WTC11 (cell line): ENCODE measurements at regions not wholly inside any gene's neighbourhood (a gene's known extent, or its start where the extent isn't known, plus 50 kb on each side); places are given as distances from the start of the nearest gene placed in this dataset.

ENCODE experiments used
- ATAC-seq: fragments of 200-7000 bp; cut with Tn5 transposase; 2 replicates; pipeline ENCODE4 v1.10.0; 2021; ENCODE audit warnings: mild to moderate bottlenecking, moderate library complexity
- CTCF ChIA-PET: fragments of 300-600 bp; sonication (Branson Sonifier 250); formaldehyde crosslinking; loops from one replicate; lab custom pipeline; 2021; ENCODE audit warnings: antibody characterized with exemption; lab: Charles Lee
- POLR2A ChIA-PET: fragments of 350-600 bp; sonication (Branson Sonifier 250); formaldehyde crosslinking; loops from one replicate; lab custom pipeline; 2021; ENCODE audit warnings: antibody characterized with exemption; lab: Charles Lee
- DNase-seq: peaks from one replicate; pipeline ENCODE4 v3.0.0; 2021; ENCODE audit warnings: low spot score
- H3K27ac Mint-ChIP-seq: 2 replicates; pipeline ENCODE4 v1.8.0; 2021; ENCODE audit warnings: mixed read lengths
- H3K27me3 Mint-ChIP-seq: 2 replicates; pipeline ENCODE4 v1.8.0; 2021; ENCODE audit warnings: low read depth, mild to moderate bottlenecking, moderate library complexity, mixed read lengths
- H3K36me3 Mint-ChIP-seq: 2 replicates; pipeline ENCODE4 v1.8.0; 2021; ENCODE audit warnings: mixed read lengths
- H3K4me1 Mint-ChIP-seq: 2 replicates; pipeline ENCODE4 v1.8.0; 2022; ENCODE audit warnings: mixed read lengths
- H3K4me3 Mint-ChIP-seq: 2 replicates; pipeline ENCODE4 v1.8.0; 2021; ENCODE audit warnings: mild to moderate bottlenecking, moderate library complexity, mixed read lengths
- H3K9me3 Mint-ChIP-seq: 2 replicates; pipeline ENCODE4 v1.8.0; 2021; ENCODE audit warnings: mixed read lengths
- FOXJ3 ChIP-seq: sonication (generic); formaldehyde crosslinking; IDR thresholded peaks from 2 replicates; pipeline ENCODE4 v1.9.0; 2021; ENCODE audit warnings: missing genetic modification reagents, mild to moderate bottlenecking, borderline replicate concordance
- NR1H2 ChIP-seq: sonication (generic); formaldehyde crosslinking; IDR thresholded peaks from 2 replicates; pipeline ENCODE4 v1.9.0; 2021; ENCODE audit warnings: mild to moderate bottlenecking, moderate library complexity, missing genetic modification reagents
- NR2C2 ChIP-seq: sonication (generic); formaldehyde crosslinking; IDR thresholded peaks from 2 replicates; pipeline ENCODE4 v1.8.0; 2022; ENCODE audit warnings: mild to moderate bottlenecking, missing genetic modification reagents
- OVOL2 ChIP-seq: fragments of 250-450 bp; sonication (Bioruptor Pico); IDR thresholded peaks from 2 replicates; pipeline ENCODE4 v1.9.0; 2021; ENCODE audit warnings: mild to moderate bottlenecking, borderline replicate concordance
- TCF7 ChIP-seq: sonication (generic); formaldehyde crosslinking; IDR thresholded peaks from 2 replicates; pipeline ENCODE4 v1.8.0; 2022; ENCODE audit warnings: mild to moderate bottlenecking, low read depth, missing genetic modification reagents, moderate library complexity
- ZNF232 ChIP-seq: sonication (generic); formaldehyde crosslinking; IDR thresholded peaks from 2 replicates; pipeline ENCODE4 v1.8.0; 2022; ENCODE audit warnings: mild to moderate bottlenecking, missing genetic modification reagents
- TF ChIP-seq, protein P1 (sequence below): sonication (generic); formaldehyde crosslinking; conservative IDR thresholded peaks from 2 replicates; pipeline ENCODE4 v1.8.1; 2022; ENCODE audit warnings: mild to moderate bottlenecking, missing genetic modification reagents
- TF ChIP-seq, protein P2 (sequence below): fragments of 250-450 bp; sonication (Bioruptor Pico); IDR thresholded peaks from 2 replicates; pipeline ENCODE4 v1.9.0; 2021; ENCODE audit warnings: mild to moderate bottlenecking, borderline replicate concordance
- TF ChIP-seq, protein P3 (sequence below): fragments of 250-450 bp; sonication (Bioruptor Pico); IDR thresholded peaks from 2 replicates; pipeline ENCODE4 v1.9.0; 2021; ENCODE audit warnings: mild to moderate bottlenecking
- TF ChIP-seq, protein P4 (sequence below): fragments of 200-600 bp; IDR thresholded peaks from 2 replicates; pipeline ENCODE4 v1.8.0; 2022; ENCODE audit warnings: antibody characterized with exemption
- TF ChIP-seq, protein P5 (sequence below): sonication (generic); formaldehyde crosslinking; IDR thresholded peaks from 2 replicates; pipeline ENCODE4 v1.8.1; 2023; ENCODE audit warnings: mild to moderate bottlenecking, missing genetic modification reagents
- TF ChIP-seq, protein P6 (sequence below): sonication (generic); formaldehyde crosslinking; IDR thresholded peaks from 2 replicates; pipeline ENCODE4 v1.8.1; 2023; ENCODE audit warnings: mild to moderate bottlenecking, moderate library complexity, missing genetic modification reagents
- TF ChIP-seq, protein P7 (sequence below): sonication (generic); formaldehyde crosslinking; IDR thresholded peaks from 2 replicates; pipeline ENCODE4 v1.8.1; 2022; ENCODE audit warnings: low read depth, missing genetic modification reagents, borderline replicate concordance

DNA sequence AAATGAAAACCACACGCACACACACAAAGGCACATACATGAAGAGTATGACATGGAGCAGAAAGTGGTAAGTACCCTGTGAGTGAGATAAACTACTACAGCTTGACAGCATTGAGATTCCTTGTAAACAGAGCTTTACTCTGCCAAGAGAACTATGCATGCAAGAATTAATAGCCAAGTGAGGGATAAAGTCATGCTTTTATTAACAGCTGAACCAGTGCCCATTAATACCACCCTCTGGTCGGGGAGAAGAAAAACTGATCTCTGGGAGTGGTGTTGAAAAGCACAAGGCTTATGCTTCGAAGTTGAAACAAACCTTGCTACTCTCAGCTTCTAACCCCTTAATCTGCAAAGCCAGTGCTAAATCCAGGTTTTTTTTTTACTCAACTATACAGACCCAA is 95.9 kb upstream of the C1QTNF7 start:
- ChIA-PET CTCF (no interaction called here), POLR2A (no interaction called here)
- H3K27ac Mint-ChIP-seq: no peak overlapping the region
- no peak overlapping the region for H3K4me3 Mint-ChIP-seq
- H3K36me3 Mint-ChIP-seq: no peaks in the 10 kb centered on the region
- H3K4me1 Mint-ChIP-seq: peaks cover 8% of the 10 kb centered on the region
- no peak for ATAC-seq
- no peak for TF ChIP-seq FOXJ3 (CRISPR knock-in tag)
- TF ChIP-seq, protein P1, sequence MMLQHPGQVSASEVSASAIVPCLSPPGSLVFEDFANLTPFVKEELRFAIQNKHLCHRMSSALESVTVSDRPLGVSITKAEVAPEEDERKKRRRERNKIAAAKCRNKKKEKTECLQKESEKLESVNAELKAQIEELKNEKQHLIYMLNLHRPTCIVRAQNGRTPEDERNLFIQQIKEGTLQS: no peak
- TF ChIP-seq, protein P2, sequence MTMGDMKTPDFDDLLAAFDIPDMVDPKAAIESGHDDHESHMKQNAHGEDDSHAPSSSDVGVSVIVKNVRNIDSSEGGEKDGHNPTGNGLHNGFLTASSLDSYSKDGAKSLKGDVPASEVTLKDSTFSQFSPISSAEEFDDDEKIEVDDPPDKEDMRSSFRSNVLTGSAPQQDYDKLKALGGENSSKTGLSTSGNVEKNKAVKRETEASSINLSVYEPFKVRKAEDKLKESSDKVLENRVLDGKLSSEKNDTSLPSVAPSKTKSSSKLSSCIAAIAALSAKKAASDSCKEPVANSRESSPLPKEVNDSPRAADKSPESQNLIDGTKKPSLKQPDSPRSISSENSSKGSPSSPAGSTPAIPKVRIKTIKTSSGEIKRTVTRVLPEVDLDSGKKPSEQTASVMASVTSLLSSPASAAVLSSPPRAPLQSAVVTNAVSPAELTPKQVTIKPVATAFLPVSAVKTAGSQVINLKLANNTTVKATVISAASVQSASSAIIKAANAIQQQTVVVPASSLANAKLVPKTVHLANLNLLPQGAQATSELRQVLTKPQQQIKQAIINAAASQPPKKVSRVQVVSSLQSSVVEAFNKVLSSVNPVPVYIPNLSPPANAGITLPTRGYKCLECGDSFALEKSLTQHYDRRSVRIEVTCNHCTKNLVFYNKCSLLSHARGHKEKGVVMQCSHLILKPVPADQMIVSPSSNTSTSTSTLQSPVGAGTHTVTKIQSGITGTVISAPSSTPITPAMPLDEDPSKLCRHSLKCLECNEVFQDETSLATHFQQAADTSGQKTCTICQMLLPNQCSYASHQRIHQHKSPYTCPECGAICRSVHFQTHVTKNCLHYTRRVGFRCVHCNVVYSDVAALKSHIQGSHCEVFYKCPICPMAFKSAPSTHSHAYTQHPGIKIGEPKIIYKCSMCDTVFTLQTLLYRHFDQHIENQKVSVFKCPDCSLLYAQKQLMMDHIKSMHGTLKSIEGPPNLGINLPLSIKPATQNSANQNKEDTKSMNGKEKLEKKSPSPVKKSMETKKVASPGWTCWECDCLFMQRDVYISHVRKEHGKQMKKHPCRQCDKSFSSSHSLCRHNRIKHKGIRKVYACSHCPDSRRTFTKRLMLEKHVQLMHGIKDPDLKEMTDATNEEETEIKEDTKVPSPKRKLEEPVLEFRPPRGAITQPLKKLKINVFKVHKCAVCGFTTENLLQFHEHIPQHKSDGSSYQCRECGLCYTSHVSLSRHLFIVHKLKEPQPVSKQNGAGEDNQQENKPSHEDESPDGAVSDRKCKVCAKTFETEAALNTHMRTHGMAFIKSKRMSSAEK (CRISPR knock-in tag): no peak
- no peak for TF ChIP-seq ZNF232
- no peak for DNase-seq
- H3K9me3 Mint-ChIP-seq: peaks cover 4% of the 10 kb centered on the region; the same call in 1 of the 2 replicates
- no peaks in the 10 kb centered on the region for H3K27me3 Mint-ChIP-seq

DNA sequence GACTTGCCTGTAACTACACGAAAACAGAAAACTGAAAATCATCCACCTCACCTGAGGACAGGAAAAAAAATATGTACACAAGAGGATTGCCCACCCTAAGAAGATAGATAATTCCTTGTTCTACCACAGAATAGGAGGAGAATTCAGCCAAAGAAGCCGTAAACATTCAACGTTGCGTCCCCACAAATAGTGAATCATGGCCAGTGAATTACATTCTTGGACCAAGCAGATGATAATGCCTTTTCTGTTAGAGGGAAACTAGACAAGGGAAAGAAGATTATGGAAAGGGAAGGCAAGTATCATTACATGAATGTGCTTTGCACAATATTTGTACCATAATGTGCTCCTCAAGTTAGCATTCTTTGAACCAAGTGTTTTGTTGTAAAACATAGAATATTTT is 95.5 kb upstream of the C1QTNF7 start:
- no peak for TF ChIP-seq NR2C2 (CRISPR knock-in tag)

DNA sequence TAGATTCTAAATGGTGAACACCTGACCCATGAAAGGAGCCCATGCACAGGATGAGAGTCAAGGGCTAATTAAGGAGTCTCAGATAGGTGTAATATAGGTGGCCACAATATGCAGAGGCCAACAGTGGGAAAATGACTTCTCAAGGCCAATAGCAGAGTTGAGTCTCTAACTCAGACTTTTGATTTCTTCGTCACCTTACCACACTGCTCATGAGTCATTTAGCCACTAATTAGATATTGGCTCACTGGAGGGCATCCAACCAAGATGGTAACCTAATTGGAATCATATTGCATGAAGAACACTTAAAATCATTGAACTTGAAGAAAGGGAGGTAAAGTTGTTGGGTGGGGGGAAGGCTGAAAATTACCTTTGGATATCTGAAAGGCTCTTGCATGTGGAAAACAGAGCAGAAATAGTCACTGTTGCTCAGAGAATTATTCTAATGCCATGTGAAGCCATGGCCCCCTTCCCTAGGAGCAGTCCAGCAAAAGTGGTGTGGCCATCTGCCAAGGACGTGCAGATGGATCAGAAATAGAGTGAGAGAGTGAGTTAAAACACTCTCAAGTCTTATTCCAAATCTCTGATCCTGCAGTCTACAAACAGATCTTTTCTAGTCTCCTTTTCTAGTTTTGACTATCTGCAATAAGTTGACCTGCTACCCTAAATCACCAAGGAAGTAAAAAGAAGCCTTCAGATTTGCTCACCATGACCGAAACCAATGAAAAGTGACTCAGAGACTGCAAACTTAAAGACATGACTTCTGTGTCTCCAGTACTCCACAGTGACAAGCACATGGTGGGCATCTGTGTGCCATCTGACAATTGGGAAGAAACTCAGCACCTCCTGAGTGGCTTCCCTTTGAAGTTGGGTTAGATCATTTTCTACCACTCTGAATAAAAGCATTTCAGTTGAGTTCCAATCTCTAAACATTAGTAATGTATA is 93.9 kb upstream of the C1QTNF7 start:
- Mint-ChIP-seq H3K4me1 (peaks cover 8% of the 10 kb centered on the region), H3K9me3 (peaks cover 6% of the 10 kb centered on the region; the same call in 1 of the 2 replicates), H3K36me3 (no peaks in the 10 kb centered on the region), H3K4me3 (no peak overlapping the region), H3K27me3 (no peaks in the 10 kb centered on the region), H3K27ac (no peak overlapping the region)
- ATAC-seq (no peak), DNase-seq (no peak)
- ChIA-PET POLR2A (no interaction called here), CTCF (no interaction called here)
- TF ChIP-seq, protein P3, sequence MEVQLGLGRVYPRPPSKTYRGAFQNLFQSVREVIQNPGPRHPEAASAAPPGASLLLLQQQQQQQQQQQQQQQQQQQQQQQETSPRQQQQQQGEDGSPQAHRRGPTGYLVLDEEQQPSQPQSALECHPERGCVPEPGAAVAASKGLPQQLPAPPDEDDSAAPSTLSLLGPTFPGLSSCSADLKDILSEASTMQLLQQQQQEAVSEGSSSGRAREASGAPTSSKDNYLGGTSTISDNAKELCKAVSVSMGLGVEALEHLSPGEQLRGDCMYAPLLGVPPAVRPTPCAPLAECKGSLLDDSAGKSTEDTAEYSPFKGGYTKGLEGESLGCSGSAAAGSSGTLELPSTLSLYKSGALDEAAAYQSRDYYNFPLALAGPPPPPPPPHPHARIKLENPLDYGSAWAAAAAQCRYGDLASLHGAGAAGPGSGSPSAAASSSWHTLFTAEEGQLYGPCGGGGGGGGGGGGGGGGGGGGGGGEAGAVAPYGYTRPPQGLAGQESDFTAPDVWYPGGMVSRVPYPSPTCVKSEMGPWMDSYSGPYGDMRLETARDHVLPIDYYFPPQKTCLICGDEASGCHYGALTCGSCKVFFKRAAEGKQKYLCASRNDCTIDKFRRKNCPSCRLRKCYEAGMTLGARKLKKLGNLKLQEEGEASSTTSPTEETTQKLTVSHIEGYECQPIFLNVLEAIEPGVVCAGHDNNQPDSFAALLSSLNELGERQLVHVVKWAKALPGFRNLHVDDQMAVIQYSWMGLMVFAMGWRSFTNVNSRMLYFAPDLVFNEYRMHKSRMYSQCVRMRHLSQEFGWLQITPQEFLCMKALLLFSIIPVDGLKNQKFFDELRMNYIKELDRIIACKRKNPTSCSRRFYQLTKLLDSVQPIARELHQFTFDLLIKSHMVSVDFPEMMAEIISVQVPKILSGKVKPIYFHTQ (CRISPR knock-in tag): no peak
- TF ChIP-seq NR1H2 (CRISPR knock-in tag): no peak
- TF ChIP-seq TCF7 (CRISPR knock-in tag): no peak
- TF ChIP-seq, protein P4, sequence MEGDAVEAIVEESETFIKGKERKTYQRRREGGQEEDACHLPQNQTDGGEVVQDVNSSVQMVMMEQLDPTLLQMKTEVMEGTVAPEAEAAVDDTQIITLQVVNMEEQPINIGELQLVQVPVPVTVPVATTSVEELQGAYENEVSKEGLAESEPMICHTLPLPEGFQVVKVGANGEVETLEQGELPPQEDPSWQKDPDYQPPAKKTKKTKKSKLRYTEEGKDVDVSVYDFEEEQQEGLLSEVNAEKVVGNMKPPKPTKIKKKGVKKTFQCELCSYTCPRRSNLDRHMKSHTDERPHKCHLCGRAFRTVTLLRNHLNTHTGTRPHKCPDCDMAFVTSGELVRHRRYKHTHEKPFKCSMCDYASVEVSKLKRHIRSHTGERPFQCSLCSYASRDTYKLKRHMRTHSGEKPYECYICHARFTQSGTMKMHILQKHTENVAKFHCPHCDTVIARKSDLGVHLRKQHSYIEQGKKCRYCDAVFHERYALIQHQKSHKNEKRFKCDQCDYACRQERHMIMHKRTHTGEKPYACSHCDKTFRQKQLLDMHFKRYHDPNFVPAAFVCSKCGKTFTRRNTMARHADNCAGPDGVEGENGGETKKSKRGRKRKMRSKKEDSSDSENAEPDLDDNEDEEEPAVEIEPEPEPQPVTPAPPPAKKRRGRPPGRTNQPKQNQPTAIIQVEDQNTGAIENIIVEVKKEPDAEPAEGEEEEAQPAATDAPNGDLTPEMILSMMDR: no peak
- TF ChIP-seq, protein P5, sequence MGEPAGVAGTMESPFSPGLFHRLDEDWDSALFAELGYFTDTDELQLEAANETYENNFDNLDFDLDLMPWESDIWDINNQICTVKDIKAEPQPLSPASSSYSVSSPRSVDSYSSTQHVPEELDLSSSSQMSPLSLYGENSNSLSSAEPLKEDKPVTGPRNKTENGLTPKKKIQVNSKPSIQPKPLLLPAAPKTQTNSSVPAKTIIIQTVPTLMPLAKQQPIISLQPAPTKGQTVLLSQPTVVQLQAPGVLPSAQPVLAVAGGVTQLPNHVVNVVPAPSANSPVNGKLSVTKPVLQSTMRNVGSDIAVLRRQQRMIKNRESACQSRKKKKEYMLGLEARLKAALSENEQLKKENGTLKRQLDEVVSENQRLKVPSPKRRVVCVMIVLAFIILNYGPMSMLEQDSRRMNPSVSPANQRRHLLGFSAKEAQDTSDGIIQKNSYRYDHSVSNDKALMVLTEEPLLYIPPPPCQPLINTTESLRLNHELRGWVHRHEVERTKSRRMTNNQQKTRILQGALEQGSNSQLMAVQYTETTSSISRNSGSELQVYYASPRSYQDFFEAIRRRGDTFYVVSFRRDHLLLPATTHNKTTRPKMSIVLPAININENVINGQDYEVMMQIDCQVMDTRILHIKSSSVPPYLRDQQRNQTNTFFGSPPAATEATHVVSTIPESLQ: no peak
- TF ChIP-seq, protein P6, sequence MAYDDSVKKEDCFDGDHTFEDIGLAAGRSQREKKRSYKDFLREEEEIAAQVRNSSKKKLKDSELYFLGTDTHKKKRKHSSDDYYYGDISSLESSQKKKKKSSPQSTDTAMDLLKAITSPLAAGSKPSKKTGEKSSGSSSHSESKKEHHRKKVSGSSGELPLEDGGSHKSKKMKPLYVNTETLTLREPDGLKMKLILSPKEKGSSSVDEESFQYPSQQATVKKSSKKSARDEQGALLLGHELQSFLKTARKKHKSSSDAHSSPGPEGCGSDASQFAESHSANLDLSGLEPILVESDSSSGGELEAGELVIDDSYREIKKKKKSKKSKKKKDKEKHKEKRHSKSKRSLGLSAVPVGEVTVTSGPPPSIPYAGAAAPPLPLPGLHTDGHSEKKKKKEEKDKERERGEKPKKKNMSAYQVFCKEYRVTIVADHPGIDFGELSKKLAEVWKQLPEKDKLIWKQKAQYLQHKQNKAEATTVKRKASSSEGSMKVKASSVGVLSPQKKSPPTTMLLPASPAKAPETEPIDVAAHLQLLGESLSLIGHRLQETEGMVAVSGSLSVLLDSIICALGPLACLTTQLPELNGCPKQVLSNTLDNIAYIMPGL (CRISPR knock-in tag): no peak
- TF ChIP-seq OVOL2: no peak
- TF ChIP-seq, protein P7, sequence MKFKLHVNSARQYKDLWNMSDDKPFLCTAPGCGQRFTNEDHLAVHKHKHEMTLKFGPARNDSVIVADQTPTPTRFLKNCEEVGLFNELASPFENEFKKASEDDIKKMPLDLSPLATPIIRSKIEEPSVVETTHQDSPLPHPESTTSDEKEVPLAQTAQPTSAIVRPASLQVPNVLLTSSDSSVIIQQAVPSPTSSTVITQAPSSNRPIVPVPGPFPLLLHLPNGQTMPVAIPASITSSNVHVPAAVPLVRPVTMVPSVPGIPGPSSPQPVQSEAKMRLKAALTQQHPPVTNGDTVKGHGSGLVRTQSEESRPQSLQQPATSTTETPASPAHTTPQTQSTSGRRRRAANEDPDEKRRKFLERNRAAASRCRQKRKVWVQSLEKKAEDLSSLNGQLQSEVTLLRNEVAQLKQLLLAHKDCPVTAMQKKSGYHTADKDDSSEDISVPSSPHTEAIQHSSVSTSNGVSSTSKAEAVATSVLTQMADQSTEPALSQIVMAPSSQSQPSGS: no peak

More for the DNA sequence above, 95.5 kb upstream of the C1QTNF7 start:
- H3K9me3 Mint-ChIP-seq: peaks cover 6% of the 10 kb centered on the region; the same call in 1 of the 2 replicates
- H3K4me1 Mint-ChIP-seq: peaks cover 8% of the 10 kb centered on the region
- H3K4me3 Mint-ChIP-seq: no peak overlapping the region
- no peaks in the 10 kb centered on the region for H3K36me3 Mint-ChIP-seq
- ChIA-PET POLR2A (no interaction called here), CTCF (no interaction called here)
- DNase-seq (no peak), ATAC-seq (no peak)
- H3K27me3 Mint-ChIP-seq: no peaks in the 10 kb centered on the region
- no peak overlapping the region for H3K27ac Mint-ChIP-seq
